ENCODE measurements at regions not wholly inside any gene's neighbourhood (a gene's known extent, or its start where the extent isn't known, plus 50 kb on each side); places are given as distances from the start of the nearest gene placed in this dataset.
"Not testable (repeated sequence)": the region's sequence is repeated elsewhere in the genome, so short reads cannot be mapped to it uniquely, and the experiment has no call there.

DNA sequence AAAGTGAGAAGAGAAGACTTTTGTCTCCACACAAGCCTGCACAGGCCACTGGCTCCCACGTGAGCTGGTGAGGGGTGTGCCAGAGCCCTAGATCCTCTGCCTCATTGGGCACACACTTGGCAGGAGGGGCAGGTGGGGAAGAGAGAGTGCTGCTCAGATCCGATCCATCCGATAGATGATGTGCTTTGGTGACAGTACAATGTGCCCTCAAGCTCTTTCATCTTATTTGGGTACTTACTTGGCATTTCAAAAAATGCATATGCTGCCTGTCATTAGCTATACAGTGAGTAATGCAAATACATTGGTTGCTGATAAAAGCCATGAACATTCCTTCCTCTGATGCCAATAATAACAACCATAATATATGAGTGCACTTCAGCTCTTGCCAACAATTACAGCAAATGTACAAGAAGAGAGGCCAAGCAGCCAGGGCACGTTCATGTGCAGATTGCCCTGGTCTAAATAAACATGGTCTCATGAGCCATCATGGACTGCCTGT lies 255.3 kb downstream of the VAPA start:
- no peaks in the 10 kb centered on the region for H3F3A ChIP-seq (ENCODE audit: low read depth)
- H3K9me2 ChIP-seq (replicated peaks; ENCODE audit: low read depth, low read length), result no peaks in the 10 kb centered on the region
- H3K27me3 ChIP-seq (ENCODE audit: insufficient read depth, low read length, poor library complexity, severe bottlenecking), result no peaks in the 10 kb centered on the region
- no peaks in the 10 kb centered on the region for H3K9me3 ChIP-seq (ENCODE audit: insufficient read depth, low read depth, low read length)
- no peak overlapping the region for H3K4me2 ChIP-seq (ENCODE audit: low read depth, low read length, poor library complexity, severe bottlenecking)
- H3K4me1 ChIP-seq (ENCODE audit: insufficient read depth, low read length, poor library complexity, severe bottlenecking), result no peaks in the 10 kb centered on the region
- TF ChIP-seq EZH2phosphoT487 (IDR thresholded peaks at IDR 0.05; ENCODE audit: borderline replicate concordance) (no peak), CTCF (conservative IDR thresholded peaks at IDR 0.05; ENCODE audit: low read length) (no peak)
- no peak overlapping the region for H3K9ac ChIP-seq (ENCODE audit: low read depth, low read length, poor library complexity, severe bottlenecking)
- H3K36me3 ChIP-seq (ENCODE audit: insufficient read depth, low read length), result no peaks in the 10 kb centered on the region
- H2AFZ ChIP-seq (ENCODE audit: low read length), result no peak overlapping the region
- H3K4me3 ChIP-seq (ENCODE audit: low read length, poor library complexity, severe bottlenecking), result no peak overlapping the region
- no peaks in the 10 kb centered on the region for H3K79me2 ChIP-seq (ENCODE audit: insufficient read depth, low read length)
- H4K20me1 ChIP-seq (ENCODE audit: insufficient read depth, low read length, poor library complexity, severe bottlenecking), result no peaks in the 10 kb centered on the region

GRCh38 chr18:10169814-10170213 lies 256.0 kb downstream of the VAPA start:
- no peaks in the 10 kb centered on the region for H3K4me1 ChIP-seq (ENCODE audit: insufficient read depth, low read length, poor library complexity, severe bottlenecking)
- no peaks in the 10 kb centered on the region for H3F3A ChIP-seq (ENCODE audit: low read depth)
- TF ChIP-seq CTCF (conservative IDR thresholded peaks at IDR 0.05; ENCODE audit: low read length), result no peak
- no peak for TF ChIP-seq EZH2phosphoT487 (IDR thresholded peaks at IDR 0.05; ENCODE audit: borderline replicate concordance)
- no peak overlapping the region for H2AFZ ChIP-seq (ENCODE audit: low read length)
- H3K4me3 ChIP-seq (ENCODE audit: low read length, poor library complexity, severe bottlenecking), result no peak overlapping the region
- no peaks in the 10 kb centered on the region for H3K79me2 ChIP-seq (ENCODE audit: insufficient read depth, low read length)
- no peaks in the 10 kb centered on the region for H3K9me2 ChIP-seq (replicated peaks; ENCODE audit: low read depth, low read length)
- no peaks in the 10 kb centered on the region for H3K36me3 ChIP-seq (ENCODE audit: insufficient read depth, low read length)
- no peaks in the 10 kb centered on the region for H4K20me1 ChIP-seq (ENCODE audit: insufficient read depth, low read length, poor library complexity, severe bottlenecking)
- no peaks in the 10 kb centered on the region for H3K27me3 ChIP-seq (ENCODE audit: insufficient read depth, low read length, poor library complexity, severe bottlenecking)
- no peak overlapping the region for H3K9ac ChIP-seq (ENCODE audit: low read depth, low read length, poor library complexity, severe bottlenecking)
- H3K4me2 ChIP-seq (ENCODE audit: low read depth, low read length, poor library complexity, severe bottlenecking), result no peak overlapping the region
- H3K9me3 ChIP-seq (ENCODE audit: insufficient read depth, low read depth, low read length), result no peaks in the 10 kb centered on the region

GRCh38 chr18:10170375-10170774 lies 256.6 kb downstream of the VAPA start:
- Histone ChIP-seq H3K9ac (ENCODE audit: low read depth, low read length, poor library complexity, severe bottlenecking) (no peak overlapping the region), H3K4me2 (ENCODE audit: low read depth, low read length, poor library complexity, severe bottlenecking) (no peak overlapping the region), H3K4me1 (ENCODE audit: insufficient read depth, low read length, poor library complexity, severe bottlenecking) (no peaks in the 10 kb centered on the region), H3K79me2 (ENCODE audit: insufficient read depth, low read length) (no peaks in the 10 kb centered on the region), H3K9me3 (ENCODE audit: insufficient read depth, low read depth, low read length) (no peaks in the 10 kb centered on the region), H4K20me1 (ENCODE audit: insufficient read depth, low read length, poor library complexity, severe bottlenecking) (no peaks in the 10 kb centered on the region), H3K27me3 (ENCODE audit: insufficient read depth, low read length, poor library complexity, severe bottlenecking) (no peaks in the 10 kb centered on the region), H2AFZ (ENCODE audit: low read length) (no peak overlapping the region), H3K4me3 (ENCODE audit: low read length, poor library complexity, severe bottlenecking) (no peak overlapping the region), H3K36me3 (ENCODE audit: insufficient read depth, low read length) (no peaks in the 10 kb centered on the region), H3F3A (ENCODE audit: low read depth) (no peaks in the 10 kb centered on the region), H3K9me2 (replicated peaks; ENCODE audit: low read depth, low read length) (no peaks in the 10 kb centered on the region)
- TF ChIP-seq CTCF (conservative IDR thresholded peaks at IDR 0.05; ENCODE audit: low read length), result no peak
- TF ChIP-seq EZH2phosphoT487 (IDR thresholded peaks at IDR 0.05; ENCODE audit: borderline replicate concordance), result no peak

DNA sequence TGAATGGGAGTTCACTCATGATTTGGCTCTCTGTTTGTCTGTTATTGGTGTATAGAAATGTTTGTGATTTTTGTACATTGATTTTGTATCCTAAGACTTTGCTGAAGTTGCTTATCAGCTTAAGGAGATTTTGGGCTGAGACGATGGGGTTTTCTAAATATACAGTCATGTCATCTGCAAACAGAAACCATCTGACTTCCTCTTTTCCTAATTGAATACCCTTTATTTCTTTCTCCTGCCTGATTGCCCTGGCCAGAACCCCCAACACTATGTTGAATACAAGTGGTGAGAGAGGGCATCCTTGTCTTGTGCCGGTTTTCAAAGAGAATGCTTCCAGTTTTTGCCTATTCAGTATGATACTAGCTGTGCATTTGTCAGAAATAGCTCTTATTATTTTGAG lies 261.5 kb downstream of the VAPA start:
- H3K79me2 ChIP-seq (ENCODE audit: insufficient read depth, low read length); H3K4me1 ChIP-seq (ENCODE audit: insufficient read depth, low read length, poor library complexity, severe bottlenecking); H4K20me1 ChIP-seq (ENCODE audit: insufficient read depth, low read length, poor library complexity, severe bottlenecking); H3K36me3 ChIP-seq (ENCODE audit: insufficient read depth, low read length); H3K9ac ChIP-seq (ENCODE audit: low read depth, low read length, poor library complexity, severe bottlenecking); H3F3A ChIP-seq (ENCODE audit: low read depth); H3K27me3 ChIP-seq (ENCODE audit: insufficient read depth, low read length, poor library complexity, severe bottlenecking); H3K9me2 ChIP-seq (replicated peaks; ENCODE audit: low read depth, low read length); H2AFZ ChIP-seq (ENCODE audit: low read length); H3K4me3 ChIP-seq (ENCODE audit: low read length, poor library complexity, severe bottlenecking); H3K4me2 ChIP-seq (ENCODE audit: low read depth, low read length, poor library complexity, severe bottlenecking); H3K9me3 ChIP-seq (ENCODE audit: insufficient read depth, low read depth, low read length): not testable (repeated sequence)

GRCh38 chr18:10179326-10179725 lies 265.5 kb downstream of the VAPA start:
- not testable (repeated sequence) for H3K9me3 ChIP-seq (ENCODE audit: insufficient read depth, low read depth, low read length); H3K36me3 ChIP-seq (ENCODE audit: insufficient read depth, low read length); H4K20me1 ChIP-seq (ENCODE audit: insufficient read depth, low read length, poor library complexity, severe bottlenecking); H3K9me2 ChIP-seq (replicated peaks; ENCODE audit: low read depth, low read length); H3K4me3 ChIP-seq (ENCODE audit: low read length, poor library complexity, severe bottlenecking); H2AFZ ChIP-seq (ENCODE audit: low read length); H3K27me3 ChIP-seq (ENCODE audit: insufficient read depth, low read length, poor library complexity, severe bottlenecking); H3K4me1 ChIP-seq (ENCODE audit: insufficient read depth, low read length, poor library complexity, severe bottlenecking); H3K9ac ChIP-seq (ENCODE audit: low read depth, low read length, poor library complexity, severe bottlenecking); H3F3A ChIP-seq (ENCODE audit: low read depth); H3K79me2 ChIP-seq (ENCODE audit: insufficient read depth, low read length); H3K4me2 ChIP-seq (ENCODE audit: low read depth, low read length, poor library complexity, severe bottlenecking)
